ENCODE measurements at regions not wholly inside any gene's neighbourhood (a gene's known extent, or its start where the extent isn't known, plus 50 kb on each side); places are given as distances from the start of the nearest gene placed in this dataset.
A peak's percentile ranks its signal among the peaks of the same experiment; 100 is the strongest.

- in situ Hi-C loops (cut with HindIII; ENCODE audit: low pct_unique_long_range_greater_than_20kb, low sequenced_read_pairs), result no loop called here
- peak; percentile 10 for DNase-seq (ENCODE audit: low read depth, low spot score)
These were observed 921.6 kb upstream of the PCDH20 start for GRCh38 chr13:62337109-62337880.

GRCh38 chr13:62336507-62336906 lies 920.9 kb upstream of the PCDH20 start:
- in situ Hi-C loops (cut with HindIII; ENCODE audit: low pct_unique_long_range_greater_than_20kb, low sequenced_read_pairs), result no loop called here
- DNase-seq (ENCODE audit: low read depth, low spot score), result no peak

DNA sequence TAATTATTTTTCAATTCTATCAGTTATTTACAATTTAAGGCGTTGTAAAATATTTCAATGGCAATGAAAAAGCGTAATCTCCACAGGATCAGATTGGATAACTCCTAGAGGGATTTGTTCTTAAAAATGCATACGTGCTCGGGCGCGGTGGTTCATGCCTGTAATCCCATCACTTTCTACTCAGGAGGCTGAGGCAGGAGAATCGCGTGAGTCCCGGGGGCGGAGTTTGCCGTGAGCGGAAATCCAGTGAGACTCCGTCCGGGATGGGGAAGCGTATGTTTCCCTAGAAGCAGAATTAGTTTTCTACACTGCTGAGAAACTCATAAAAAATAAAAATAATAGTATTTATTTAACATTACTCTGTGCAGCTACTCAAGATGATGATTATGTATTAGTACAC lies 917.8 kb upstream of the PCDH20 start:
- no peak for DNase-seq (ENCODE audit: low read depth, low spot score)
- in situ Hi-C loops (cut with HindIII; ENCODE audit: low pct_unique_long_range_greater_than_20kb, low sequenced_read_pairs), result no loop called here

DNA sequence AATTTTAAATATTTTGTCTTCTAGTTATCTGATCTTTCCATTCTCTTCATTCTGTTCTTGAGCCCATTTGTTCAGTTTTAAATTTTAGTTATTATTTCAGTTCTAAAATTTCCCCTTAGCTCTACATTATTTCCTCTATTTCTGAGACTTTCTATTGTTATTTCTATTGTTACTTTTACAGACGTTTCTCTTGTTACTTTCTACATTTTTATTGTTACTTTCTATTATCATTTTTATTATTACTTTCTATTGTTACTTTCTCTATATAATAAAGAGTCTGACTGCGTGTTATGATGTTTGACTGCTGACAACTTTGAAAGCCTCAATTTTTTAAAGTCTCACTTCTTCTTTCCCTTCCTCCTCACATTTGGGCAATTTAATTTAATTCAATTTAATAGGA lies 915.7 kb upstream of the PCDH20 start:
- no peak for DNase-seq (ENCODE audit: low read depth, low spot score)
- in situ Hi-C loops (cut with HindIII; ENCODE audit: low pct_unique_long_range_greater_than_20kb, low sequenced_read_pairs), result no loop called here

DNA sequence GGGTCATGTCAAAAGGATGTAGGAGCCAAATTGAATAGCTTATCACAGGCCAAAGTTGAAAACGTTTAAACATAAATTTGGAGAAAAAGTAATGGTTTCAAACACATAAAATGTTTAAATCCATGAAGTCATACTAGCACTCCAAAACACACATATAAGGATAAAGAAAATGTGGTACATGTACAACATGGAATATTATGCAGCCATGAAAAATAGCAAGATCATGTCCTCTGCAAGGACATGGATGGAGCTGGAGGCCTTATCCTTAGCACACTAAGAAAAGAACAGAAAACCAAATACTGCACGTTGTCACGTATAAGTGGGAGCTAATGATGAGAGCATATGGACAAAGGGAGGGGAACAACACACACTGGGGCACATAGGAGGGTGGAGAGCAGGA lies 911.7 kb upstream of the PCDH20 start:
- in situ Hi-C loops (cut with HindIII; ENCODE audit: low pct_unique_long_range_greater_than_20kb, low sequenced_read_pairs), result no loop called here
- DNase-seq (ENCODE audit: low read depth, low spot score), result no peak

DNA sequence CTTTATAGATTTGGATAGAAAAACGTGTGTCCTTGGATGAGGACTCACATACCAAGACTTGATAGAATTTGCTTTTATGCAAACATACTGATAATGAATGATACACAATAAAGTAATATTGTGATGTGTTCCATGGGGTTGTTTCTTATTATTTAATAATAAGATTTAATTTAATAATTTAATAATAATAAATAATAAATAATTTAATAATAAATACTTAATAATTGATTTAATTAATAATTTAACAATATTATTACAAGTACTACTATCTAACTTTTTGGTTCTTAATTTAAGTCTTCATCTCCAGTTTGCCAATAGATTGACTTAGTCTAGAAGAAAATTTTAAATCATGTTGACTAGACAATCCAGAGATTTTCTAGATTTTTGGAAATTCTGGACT lies 909.2 kb upstream of the PCDH20 start:
- in situ Hi-C loops (cut with HindIII; ENCODE audit: low pct_unique_long_range_greater_than_20kb, low sequenced_read_pairs), result no loop called here
- no peak for DNase-seq (ENCODE audit: low read depth, low spot score)

GRCh38 chr13:62321895-62322294 lies 906.2 kb upstream of the PCDH20 start:
- DNase-seq (ENCODE audit: low read depth, low spot score), result no peak
- in situ Hi-C loops (cut with HindIII; ENCODE audit: low pct_unique_long_range_greater_than_20kb, low sequenced_read_pairs), result no loop called here

GRCh38 chr13:62321139-62321538 lies 905.5 kb upstream of the PCDH20 start:
- in situ Hi-C loops (cut with HindIII; ENCODE audit: low pct_unique_long_range_greater_than_20kb, low sequenced_read_pairs), result no loop called here
- DNase-seq (ENCODE audit: low read depth, low spot score), result no peak

DNA sequence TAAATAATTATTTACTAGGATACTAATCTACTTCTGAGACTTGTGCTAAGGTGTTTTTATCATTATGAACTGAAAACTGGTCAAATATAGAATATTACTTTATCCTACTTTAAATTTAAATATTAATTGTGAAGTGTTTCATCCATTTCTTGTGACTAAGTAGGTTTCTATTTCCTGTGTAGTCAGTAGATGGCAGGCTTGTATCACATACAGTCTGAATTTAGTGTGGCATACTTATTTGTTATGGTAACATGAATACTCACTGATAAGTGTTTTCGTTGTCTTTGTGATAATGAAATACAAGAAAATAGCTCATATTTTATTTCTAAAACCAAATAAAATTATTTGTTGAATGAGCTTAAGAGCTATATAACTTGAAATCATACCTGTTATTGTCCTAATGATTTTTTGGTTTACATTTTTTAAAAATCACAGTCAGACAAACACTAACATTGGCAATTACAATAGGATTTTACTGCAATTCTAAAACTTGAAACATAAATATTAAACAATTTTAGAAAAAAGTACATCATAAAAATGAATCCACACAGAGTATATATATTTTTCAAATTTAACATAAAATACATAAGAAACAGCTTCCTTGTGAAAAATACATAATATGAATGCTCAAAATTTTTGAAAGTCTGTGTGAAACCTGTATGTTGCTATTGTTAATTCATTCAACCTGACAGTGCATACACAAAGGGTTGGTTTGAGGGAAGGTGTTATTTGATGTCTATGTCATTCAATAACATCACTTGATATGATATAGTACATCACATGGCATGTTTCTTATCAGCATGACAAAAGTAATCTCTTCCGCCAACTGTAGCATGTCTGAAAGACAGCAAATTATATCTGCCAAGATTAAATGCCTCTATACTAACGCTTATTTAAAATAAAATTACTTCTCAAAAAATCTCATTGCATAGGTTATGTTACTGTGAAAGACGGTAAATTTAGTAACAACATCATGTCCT lies 904.8 kb upstream of the PCDH20 start:
- DNase-seq (ENCODE audit: low read depth, low spot score), result peak; percentile 74
- in situ Hi-C loops (cut with HindIII; ENCODE audit: low pct_unique_long_range_greater_than_20kb, low sequenced_read_pairs), result no loop called here

- no peak for DNase-seq (ENCODE audit: low read depth, low spot score)
- in situ Hi-C loops (cut with HindIII; ENCODE audit: low pct_unique_long_range_greater_than_20kb, low sequenced_read_pairs), result no loop called here
These were observed 894.3 kb upstream of the PCDH20 start for GRCh38 chr13:62309904-62310303.

DNA sequence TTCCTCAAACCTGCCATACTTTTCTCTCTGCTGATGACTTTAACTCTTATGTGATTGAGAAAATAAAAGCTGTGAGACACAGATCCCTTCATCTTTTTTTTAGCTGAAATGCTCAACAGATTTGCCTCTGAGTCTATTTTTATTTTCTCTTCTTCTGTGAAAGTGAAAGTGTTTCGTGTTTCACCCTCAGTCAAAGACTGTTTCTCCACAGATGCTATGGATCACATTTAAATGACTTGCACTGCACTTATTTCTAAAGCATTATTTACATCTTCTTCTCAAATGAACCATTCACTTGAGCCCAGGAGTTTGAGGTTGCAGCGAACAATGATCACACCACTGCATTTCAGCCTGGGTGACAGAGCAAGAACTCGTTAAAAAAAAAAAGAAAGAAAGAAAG lies 890.1 kb upstream of the PCDH20 start:
- no peak for DNase-seq (ENCODE audit: low read depth, low spot score)
- in situ Hi-C loops (cut with HindIII; ENCODE audit: low pct_unique_long_range_greater_than_20kb, low sequenced_read_pairs), result no loop called here

DNA sequence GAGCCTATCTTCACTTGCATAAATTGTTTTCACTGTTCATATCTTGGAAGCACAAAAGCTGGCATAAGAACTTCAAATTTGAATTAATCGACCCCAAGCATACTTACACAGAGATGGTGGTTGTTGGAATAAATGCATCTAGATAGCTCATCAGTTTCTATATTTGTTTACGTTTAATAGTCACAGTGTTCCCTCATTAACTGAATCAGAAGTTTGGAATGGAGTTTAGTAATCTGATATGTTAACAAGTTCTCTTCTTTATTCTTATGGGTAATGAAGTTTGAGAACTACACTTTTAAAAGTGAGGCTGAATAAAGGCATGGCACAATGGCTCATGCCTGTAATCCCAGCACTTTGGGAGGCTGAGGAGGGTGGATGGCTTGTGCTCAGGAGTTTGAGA lies 886.7 kb upstream of the PCDH20 start:
- in situ Hi-C loops (cut with HindIII; ENCODE audit: low pct_unique_long_range_greater_than_20kb, low sequenced_read_pairs), result no loop called here

GRCh38 chr13:62299988-62300387 lies 884.3 kb upstream of the PCDH20 start:
- in situ Hi-C loops (cut with HindIII; ENCODE audit: low pct_unique_long_range_greater_than_20kb, low sequenced_read_pairs), result no loop called here
- no peak for DNase-seq (ENCODE audit: low read depth, low spot score)

More for the DNA sequence above, 886.7 kb upstream of the PCDH20 start:
- no peak for DNase-seq (ENCODE audit: low read depth, low spot score)

GRCh38 chr13:62296812-62297211 lies 881.2 kb upstream of the PCDH20 start:
- in situ Hi-C loops (cut with HindIII; ENCODE audit: low pct_unique_long_range_greater_than_20kb, low sequenced_read_pairs), result no loop called here
- DNase-seq (ENCODE audit: low read depth, low spot score), result no peak

GRCh38 chr13:62294244-62294643 lies 878.6 kb upstream of the PCDH20 start:
- DNase-seq (ENCODE audit: low read depth, low spot score), result no peak
- in situ Hi-C loops (cut with HindIII; ENCODE audit: low pct_unique_long_range_greater_than_20kb, low sequenced_read_pairs), result no loop called here

- in situ Hi-C loops (cut with HindIII; ENCODE audit: low pct_unique_long_range_greater_than_20kb, low sequenced_read_pairs), result no loop called here
- peak; percentile 61 for DNase-seq (ENCODE audit: low read depth, low spot score)
These were observed 877.2 kb upstream of the PCDH20 start for GRCh38 chr13:62292714-62293480.

GRCh38 chr13:62290542-62290941 lies 874.9 kb upstream of the PCDH20 start:
- DNase-seq (ENCODE audit: low read depth, low spot score), result no peak
- in situ Hi-C loops (cut with HindIII; ENCODE audit: low pct_unique_long_range_greater_than_20kb, low sequenced_read_pairs), result no loop called here

- no peak for DNase-seq (ENCODE audit: low read depth, low spot score)
- in situ Hi-C loops (cut with HindIII; ENCODE audit: low pct_unique_long_range_greater_than_20kb, low sequenced_read_pairs), result no loop called here
These were observed 872.1 kb upstream of the PCDH20 start for GRCh38 chr13:62287764-62288163.

All from SK-MEL-5 (cell line).